ENCODE measurements at regions not wholly inside any gene's neighbourhood (a gene's known extent, or its start where the extent isn't known, plus 50 kb on each side); places are given as distances from the start of the nearest gene placed in this dataset.
"Not testable (repeated sequence)": the region's sequence is repeated elsewhere in the genome, so short reads cannot be mapped to it uniquely, and the experiment has no call there.

GRCh38 chr15:49706805-49707204 is 86.0 kb downstream of the DTWD1 start:
- in situ Hi-C loops (cut with HindIII; ENCODE audit: low sequenced_read_pairs), result no loop called here

GRCh38 chr15:49707598-49707997 is 86.8 kb downstream of the DTWD1 start:
- in situ Hi-C loops (cut with HindIII; ENCODE audit: low sequenced_read_pairs), result no loop called here

- in situ Hi-C loops (cut with HindIII; ENCODE audit: low sequenced_read_pairs), result no loop called here
Observed at GRCh38 chr15:49709646-49710214, 88.9 kb downstream of the DTWD1 start.

GRCh38 chr15:49712162-49712561 is 91.3 kb downstream of the DTWD1 start:
- in situ Hi-C loops (cut with HindIII; ENCODE audit: low sequenced_read_pairs), result no loop called here

GRCh38 chr15:49712846-49713450 is 92.1 kb downstream of the DTWD1 start:
- in situ Hi-C loops (cut with HindIII; ENCODE audit: low sequenced_read_pairs), result no loop called here

- in situ Hi-C loops (cut with HindIII; ENCODE audit: low sequenced_read_pairs), result no loop called here
Observed at GRCh38 chr15:49715211-49715610, 94.4 kb downstream of the DTWD1 start.

- in situ Hi-C loops (cut with HindIII; ENCODE audit: low sequenced_read_pairs), result no loop called here
Observed at GRCh38 chr15:49715701-49716100, 94.9 kb downstream of the DTWD1 start.

GRCh38 chr15:49718234-49718633 is 97.4 kb downstream of the DTWD1 start:
- in situ Hi-C loops (cut with HindIII; ENCODE audit: low sequenced_read_pairs), result no loop called here

GRCh38 chr15:49718846-49719245 is 98.0 kb downstream of the DTWD1 start:
- in situ Hi-C loops (cut with HindIII; ENCODE audit: low sequenced_read_pairs), result no loop called here

GRCh38 chr15:49720261-49720660 is 99.4 kb downstream of the DTWD1 start:
- in situ Hi-C loops (cut with HindIII; ENCODE audit: low sequenced_read_pairs), result loop anchor here (5.0 kb wide), 1 partner anchor 33 kb away; no protein-coding TSS in a partner anchor

GRCh38 chr15:49721091-49721490 is 100.2 kb downstream of the DTWD1 start:
- in situ Hi-C loops (cut with HindIII; ENCODE audit: low sequenced_read_pairs), result loop anchor here (5.0 kb wide), 1 partner anchor 34 kb away; no protein-coding TSS in a partner anchor

GRCh38 chr15:49721621-49722020 is 100.8 kb downstream of the DTWD1 start:
- in situ Hi-C loops (cut with HindIII; ENCODE audit: low sequenced_read_pairs), result loop anchor here (5.0 kb wide), 1 partner anchor 34 kb away; no protein-coding TSS in a partner anchor

GRCh38 chr15:49723981-49724380 is 103.1 kb downstream of the DTWD1 start:
- in situ Hi-C loops (cut with HindIII; ENCODE audit: low sequenced_read_pairs), result loop anchor here (5.0 kb wide), 1 partner anchor 37 kb away; no protein-coding TSS in a partner anchor

- in situ Hi-C loops (cut with HindIII; ENCODE audit: low sequenced_read_pairs), result no loop called here
Observed at GRCh38 chr15:49731187-49732099, 110.6 kb downstream of the DTWD1 start.

- in situ Hi-C loops (cut with HindIII; ENCODE audit: low sequenced_read_pairs), result not testable (repeated sequence)
Observed at GRCh38 chr15:49732109-49732508, 111.3 kb downstream of the DTWD1 start.

GRCh38 chr15:49734089-49734488 is 113.2 kb downstream of the DTWD1 start:
- in situ Hi-C loops (cut with HindIII; ENCODE audit: low sequenced_read_pairs), result not testable (repeated sequence)

GRCh38 chr15:49734831-49735508 is 114.1 kb downstream of the DTWD1 start:
- in situ Hi-C loops (cut with HindIII; ENCODE audit: low sequenced_read_pairs), result no loop called here

- in situ Hi-C loops (cut with HindIII; ENCODE audit: low sequenced_read_pairs), result no loop called here
Observed at GRCh38 chr15:49737127-49737526, 116.3 kb downstream of the DTWD1 start.

GRCh38 chr15:49741712-49742111 is 120.9 kb downstream of the DTWD1 start:
- in situ Hi-C loops (cut with HindIII; ENCODE audit: low sequenced_read_pairs), result no loop called here

GRCh38 chr15:49742381-49742780 is 121.5 kb downstream of the DTWD1 start:
- in situ Hi-C loops (cut with HindIII; ENCODE audit: low sequenced_read_pairs), result no loop called here

- in situ Hi-C loops (cut with HindIII; ENCODE audit: low sequenced_read_pairs), result no loop called here
Observed at GRCh38 chr15:49747340-49747739, 126.5 kb downstream of the DTWD1 start.

Data from endothelial cell of hepatic sinusoid (primary cell).